ENCODE measurements at regions not wholly inside any gene's neighbourhood (a gene's known extent, or its start where the extent isn't known, plus 50 kb on each side); places are given as distances from the start of the nearest gene placed in this dataset.

DNA sequence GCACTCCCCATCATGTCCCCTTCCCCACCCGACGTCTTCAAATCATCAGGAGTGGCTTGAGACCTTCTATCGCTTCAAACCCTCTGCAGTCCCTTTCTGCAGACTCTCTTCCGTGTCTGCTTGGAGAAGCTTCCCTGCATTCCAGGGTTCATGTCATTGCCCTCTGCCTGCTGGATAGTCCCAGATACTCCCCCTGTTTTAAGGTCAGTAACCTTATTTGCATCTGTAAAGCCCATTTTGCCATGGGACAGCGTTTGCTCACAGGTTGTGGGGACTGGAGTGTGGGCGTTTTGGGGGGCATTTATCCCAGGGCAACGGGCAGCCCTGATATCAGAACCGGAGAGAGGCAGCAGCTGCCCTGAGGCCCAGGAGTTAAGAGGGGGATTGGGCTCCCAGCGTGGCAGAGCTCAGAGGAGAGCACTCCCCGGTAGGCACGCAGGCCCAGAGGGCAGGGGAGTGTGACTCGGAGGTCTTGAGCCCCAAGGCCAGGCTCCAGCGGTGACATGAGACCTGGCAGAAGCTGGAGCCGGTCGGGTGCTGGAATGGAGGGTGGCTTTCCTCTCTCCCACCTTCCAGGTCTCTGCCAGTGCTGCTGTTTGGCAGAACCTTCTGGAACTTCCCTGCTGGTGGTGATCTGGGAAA is 73.8 kb downstream of the RTP5 start:
- no peak for DNase-seq

DNA sequence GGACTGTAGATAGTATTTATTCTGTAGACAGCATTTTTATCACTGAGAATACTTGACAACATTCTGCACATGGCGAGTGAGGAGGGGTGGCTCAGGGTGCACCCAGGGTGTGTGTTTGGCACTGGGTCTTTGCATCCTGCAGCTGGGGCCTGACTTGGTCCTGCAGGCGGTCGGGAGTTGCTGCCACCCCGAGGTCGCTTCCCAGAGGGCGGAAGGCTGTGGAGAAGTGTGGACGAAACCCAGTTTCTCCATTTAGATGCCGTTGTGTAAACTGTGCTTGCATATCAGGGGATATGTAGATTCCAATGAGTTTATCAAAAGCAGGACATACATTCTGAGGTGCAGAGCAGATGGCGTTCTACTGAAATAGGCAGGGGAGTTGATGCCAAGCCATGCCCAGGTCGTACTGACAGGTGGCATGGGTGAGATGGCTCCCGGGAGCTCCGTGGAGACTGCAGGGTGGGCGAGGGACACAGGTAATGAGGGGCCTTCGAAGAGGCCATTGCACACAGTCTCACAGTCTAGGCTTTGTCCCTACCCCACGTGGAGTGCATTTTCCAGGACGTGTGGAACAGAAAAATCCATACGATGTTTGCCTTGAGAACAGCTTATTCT is 74.5 kb downstream of the RTP5 start:
- no peak for DNase-seq

DNA sequence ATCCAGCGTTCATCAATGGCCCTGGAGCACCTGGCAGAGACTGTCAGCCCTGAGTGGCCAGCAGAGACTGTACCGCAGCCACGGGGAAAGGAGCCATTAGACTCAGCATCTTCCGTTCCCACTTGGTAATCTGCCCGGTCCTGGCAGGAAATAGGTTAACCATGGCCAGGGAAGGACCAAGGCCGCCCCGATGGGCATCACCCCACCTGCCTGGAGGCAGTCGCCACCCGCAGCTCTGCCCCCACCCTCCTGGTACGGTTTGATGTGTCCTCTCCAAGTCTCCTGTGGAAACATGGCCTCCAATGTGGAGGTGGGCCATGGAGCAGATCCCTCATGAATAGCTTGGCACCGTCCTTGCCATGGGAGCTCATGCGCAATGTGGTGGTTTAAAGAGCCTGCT is 75.3 kb downstream of the RTP5 start:
- DNase-seq, result no peak

DNA sequence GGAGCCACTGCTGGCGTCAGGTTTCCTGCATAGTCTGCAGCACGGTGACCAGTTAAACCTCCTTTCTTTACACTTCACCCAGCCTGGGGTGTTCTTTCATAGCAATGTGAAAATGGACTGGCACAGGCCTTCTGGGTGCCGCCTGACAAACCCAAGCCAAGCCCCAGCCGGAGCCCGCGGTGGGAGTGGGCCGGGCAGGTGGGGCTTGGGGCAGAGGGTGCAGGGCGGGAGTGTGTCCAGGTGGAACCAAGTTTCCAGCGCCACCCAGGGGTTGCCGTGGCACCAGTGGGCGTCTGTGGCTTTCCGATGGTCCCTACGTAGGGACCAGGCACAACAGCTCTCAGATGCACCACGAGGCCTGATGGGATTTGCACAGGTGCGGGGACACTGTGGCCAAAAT is 75.8 kb downstream of the RTP5 start:
- DNase-seq, result no peak

DNA sequence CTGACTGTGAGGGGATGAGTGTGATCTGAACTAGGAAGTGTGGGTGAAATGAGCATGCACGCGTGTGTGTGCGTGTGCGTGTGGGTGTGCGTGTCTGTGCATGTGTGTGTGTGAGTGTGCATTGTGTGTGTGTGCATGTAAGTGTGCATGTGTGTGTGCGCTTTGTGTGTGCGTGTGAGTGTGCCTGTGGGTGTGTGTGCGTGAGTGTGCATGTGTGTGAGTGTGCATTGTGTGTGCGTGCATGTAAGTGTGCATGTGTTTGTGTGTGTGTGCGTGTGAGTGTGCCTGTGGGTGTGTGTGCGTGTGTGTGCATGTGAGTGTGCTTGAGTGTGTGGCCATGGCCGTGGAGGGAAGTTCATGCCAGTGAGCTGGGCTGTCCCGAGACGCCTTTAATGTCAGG is 76.3 kb downstream of the RTP5 start:
- no peak for DNase-seq

DNA sequence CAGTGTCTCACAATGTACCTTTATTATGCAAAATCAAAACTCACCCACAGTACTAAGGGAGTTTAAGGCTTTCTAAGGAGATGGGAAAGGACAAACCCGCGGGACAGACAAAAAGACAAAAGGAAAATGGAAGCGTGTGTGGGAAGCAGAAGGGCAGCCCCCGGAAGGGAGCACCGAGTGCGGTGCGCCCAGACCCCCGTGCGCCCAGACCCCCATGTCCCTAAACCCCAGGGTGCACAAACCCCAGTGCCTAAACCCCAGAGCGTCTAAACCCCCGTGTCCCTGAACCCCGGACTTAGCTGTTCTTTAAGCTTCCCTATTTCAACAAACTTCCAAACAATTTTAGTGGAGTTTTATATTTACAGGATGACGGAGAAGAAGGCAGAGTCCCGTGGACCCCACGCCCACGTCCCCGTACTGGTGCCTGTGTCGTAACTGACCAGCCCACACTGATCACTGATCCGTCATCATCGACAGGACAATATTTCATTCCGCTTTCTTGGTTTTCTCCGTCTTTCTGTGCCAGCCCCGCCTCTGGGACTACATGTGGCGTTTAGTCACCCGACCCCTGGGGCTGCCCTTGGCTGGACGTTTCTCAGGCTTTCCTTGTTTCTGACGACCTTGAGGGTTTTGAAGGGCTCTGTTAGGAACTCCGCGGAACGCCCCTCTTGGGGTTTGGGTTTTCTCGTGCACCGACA is 76.9 kb downstream of the RTP5 start:
- no peak for DNase-seq

DNA sequence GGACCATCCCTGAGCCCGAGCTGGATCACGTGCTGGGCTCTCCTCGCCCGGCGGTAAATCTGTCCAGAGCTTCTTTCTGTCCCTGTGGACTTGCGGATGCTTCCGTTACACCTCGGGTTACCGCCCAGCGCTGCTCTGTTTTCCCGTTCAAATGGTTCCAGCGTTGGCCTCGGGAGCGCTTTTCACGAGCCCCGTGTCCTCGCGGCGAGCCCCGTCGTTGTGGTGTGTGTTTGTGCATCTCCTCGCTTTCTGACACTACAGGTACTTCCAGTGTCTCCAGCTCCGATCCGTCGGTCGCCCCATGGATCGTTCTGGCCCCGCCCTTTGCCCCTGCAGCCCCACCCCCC is 77.4 kb downstream of the RTP5 start:
- no peak for DNase-seq

DNA sequence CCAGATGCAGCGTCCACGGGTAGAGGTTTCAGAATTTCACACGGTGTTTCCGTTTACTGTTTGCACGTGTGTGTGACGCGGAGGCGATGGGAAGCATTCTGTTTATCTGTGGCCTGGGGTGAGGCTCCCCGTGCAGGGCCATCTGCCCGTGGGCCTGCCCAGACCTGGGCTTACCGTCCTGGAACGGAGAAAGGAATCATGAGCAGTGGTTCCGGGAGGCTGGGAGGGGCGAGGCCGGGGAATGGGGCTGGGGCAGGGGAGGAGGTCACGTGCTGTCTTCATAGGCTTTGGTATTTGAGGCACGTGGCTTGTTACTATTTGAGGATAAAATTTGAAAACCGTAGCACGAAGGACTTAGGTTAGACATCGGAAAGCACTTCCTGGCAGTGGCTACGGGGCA is 77.9 kb downstream of the RTP5 start:
- DNase-seq, result no peak

DNA sequence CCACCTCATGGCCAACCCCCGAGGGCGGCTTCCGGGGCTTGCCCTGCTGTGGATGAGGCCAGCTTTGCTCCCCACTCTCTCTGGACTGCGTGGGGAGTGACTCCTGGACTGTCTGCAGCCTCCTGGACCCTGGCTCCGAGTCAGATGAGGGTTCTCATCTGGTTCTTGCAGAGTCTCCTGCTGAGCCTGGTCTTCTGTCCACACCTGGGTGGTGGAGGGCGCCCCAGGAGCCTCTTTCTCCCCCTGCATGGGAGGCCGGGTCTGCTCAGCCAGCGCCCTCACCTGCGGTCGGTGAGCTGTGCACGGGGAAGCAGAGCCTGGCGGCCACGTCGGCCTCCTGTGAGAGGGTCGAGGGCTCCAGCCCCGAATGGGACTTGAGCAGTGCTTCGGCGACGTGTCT is 78.3 kb downstream of the RTP5 start:
- DNase-seq, result no peak

DNA sequence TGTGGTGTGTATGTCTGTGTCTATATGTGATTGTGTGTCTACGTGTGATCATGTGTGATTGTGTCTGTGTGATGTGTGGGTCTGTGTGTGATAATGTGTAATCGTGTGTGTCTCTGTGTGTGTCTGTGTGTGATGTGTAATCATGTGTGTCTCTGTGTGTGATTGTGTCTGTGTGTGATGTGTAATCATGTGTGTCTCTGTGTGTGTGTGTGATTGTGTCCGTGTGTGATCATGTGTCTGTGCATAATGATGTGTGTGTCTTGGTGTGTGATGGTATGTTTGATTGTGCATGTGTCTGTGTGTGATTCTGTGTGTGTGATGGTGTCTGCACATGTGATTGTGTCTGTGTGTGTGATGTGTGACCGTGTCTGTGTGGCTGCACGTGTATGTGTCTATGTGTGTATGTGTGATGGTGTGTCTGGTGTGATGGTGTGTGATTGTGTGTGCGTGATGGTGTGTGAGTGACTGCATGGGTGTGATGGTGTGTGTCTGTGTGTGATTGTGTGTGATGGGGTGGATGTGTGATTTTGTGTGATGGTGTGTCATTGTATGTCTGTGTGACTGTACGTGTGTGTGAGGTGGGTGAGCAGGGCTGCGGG is 78.9 kb downstream of the RTP5 start:
- DNase-seq, result no peak

DNA sequence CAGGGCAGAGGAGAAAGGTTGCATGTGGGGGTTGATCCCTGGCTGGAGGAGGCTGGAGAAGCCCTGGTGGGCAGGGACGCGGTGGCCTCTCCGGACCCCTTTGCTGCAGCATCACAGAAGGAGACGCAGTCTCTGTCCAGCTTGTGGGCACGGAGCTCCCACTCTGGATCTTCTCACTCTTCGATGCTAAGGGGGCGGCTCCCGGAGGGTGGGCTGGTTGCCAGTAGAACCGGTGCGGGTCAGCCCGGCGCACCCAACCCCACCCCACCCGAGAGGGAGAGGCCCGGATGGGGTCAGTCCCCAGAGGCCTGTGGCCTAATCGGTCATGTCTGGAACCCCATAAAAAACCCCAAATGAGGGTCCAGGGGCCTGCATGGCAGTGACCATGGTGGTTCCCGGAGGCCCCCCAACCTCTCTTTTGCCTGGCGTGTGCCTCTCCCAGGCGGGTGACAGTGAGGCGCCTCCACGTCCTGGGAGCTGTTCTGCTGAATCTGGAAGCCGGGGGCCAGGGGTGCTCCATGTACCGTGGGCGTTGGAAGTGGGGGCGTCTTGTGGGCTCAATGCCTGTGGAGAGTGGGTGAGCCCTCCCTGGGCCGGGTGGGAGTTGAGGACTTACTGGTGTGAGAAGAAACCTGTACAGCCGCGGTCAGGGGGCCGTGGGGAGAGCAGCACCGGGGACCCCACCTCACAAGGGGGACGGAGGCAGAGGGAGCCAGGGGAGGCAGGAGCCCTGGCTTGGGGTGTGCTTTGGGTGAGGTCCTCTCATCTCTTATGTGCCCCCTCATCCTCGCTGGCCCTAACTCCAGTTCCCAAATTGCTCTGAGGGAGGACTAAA is 79.6 kb downstream of the RTP5 start:
- no peak for DNase-seq

DNA sequence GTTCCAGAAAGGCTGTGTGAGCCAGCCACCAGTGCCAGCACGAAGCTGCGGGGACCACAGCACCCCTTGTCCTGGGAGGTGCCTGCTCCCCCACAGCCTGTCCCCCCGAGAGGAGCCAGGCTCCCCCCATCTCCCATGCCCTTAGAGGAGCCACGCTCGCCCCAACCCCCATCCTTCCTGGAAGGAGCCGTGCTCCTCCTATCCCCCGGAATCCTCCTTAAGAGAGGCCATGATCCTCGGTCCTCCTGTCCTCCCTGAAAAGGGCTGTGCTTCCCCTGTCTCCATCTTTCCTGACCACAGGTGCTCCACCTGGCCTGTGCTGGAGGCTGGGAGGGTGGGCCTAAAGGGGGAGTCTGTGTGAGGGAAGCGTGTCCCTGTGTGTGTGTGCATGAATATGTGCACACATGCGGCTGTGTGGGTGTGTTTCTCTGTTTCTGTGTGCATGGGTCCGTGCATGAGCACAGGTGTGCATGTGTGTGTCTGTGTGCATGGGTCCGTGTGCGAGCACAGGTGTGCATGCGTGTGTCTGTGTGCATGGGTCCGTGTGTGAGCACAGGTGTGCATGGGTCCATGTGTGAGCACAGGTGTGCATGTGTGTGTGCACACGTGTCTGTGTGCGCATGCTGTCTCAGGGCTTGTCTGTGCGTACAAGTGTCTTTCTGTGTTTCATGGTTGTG is 80.3 kb downstream of the RTP5 start:
- DNase-seq, result no peak

DNA sequence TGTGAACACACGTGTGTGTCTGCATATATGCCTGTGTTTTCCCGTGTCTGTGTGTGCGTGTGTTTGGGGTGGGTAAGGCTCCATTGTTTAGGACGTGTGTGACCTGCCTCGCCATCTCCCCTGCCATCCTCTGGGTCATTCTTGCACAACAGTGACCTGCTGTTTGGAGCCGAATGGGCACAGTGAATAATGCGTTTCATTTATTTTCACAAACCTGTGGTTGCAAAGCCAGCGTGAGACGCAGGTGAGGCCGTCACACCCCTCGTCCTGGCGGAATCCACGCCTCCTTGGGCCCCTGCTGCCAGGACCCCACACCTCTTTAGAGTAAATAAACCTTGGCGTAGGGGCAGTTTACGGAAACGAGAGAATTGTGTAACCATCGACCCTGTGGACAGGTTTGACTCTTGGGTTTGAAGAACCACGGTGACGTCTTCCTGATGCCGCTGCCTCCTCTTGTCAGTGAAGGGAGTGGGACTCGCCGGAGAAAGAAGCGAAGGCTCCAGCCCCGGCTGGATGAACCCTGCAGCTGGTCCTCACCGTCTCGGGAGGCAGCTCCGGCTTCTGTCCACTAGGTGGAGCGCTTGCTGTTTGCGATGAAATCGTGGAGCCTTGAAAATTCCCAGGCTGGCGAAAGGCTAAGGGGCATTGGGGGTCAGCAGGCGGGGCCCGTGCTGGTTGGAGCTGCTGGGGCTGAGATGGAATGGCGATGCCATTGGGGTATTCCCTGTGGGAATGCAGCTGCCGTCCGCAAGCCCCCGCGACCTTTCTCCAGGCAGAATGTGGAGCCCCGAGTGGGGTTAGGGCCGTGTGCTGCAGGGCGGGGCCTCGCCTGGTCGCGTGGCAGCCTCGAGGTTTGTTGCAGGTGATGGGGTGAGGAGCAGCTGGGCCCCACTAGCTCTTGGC is 81.1 kb downstream of the RTP5 start:
- peak in 4 of 5 experiments; percentile 10 to 44 (median 36) for DNase-seq

DNA sequence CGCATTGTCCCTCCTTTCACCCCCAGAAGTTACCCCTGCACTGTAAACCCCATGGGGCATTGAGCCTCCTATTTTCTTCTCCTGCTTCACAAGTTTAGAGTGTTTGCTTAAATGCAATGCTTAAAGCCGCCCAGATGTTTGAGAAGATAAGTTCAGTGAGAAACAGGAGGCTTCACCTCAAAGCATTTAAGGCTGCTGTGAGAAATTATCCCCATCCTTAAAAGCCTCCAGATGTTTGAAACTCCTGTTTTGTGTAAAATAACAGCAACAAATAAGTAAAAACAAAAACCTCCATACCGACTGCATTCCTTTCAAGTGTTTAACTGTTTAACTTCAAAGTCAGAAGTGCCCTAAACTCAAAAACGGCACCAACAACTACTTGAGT is 81.8 kb downstream of the RTP5 start:
- DNase-seq, result no peak

DNA sequence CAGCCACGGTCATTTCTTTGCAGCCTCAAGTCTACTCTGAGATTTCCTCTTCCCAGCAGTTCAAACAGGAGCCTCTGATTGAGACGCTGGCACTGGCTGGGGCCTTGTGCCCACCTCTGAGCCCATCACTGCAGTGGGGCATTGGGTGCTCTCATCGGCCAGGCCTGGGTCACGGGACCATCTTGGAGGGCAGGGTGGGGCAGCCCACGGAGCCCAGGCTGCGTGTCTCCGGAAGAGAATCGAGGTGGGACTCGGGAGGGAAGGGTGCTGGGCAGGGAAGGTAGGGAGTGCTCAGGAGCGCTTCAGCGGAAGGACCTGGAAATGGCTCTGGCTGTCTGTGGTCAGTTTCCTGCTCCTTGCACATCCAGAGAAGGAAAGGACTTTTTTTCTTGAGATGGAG is 82.4 kb downstream of the RTP5 start:
- DNase-seq, result no peak

DNA sequence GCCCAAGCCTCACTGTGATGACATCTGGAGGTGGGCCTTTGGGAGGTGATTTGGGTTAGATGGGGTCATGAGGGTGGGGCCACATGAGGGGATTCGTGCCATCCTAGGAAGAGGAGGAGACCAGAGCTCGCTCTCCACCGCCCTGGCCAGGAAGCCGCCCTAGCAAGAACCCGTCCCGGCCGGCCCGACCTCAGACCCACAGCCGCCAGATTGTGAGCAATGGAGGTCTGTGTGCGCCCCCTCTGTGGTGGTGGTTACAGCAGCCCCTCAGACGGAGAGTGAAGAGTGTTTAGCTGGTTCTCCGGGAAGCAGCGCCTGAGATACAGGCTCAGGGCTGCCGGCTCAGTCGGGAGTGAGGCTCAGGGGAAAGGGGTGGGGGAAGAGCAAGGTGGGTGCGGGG is 83.3 kb downstream of the RTP5 start:
- DNase-seq, result no peak

DNA sequence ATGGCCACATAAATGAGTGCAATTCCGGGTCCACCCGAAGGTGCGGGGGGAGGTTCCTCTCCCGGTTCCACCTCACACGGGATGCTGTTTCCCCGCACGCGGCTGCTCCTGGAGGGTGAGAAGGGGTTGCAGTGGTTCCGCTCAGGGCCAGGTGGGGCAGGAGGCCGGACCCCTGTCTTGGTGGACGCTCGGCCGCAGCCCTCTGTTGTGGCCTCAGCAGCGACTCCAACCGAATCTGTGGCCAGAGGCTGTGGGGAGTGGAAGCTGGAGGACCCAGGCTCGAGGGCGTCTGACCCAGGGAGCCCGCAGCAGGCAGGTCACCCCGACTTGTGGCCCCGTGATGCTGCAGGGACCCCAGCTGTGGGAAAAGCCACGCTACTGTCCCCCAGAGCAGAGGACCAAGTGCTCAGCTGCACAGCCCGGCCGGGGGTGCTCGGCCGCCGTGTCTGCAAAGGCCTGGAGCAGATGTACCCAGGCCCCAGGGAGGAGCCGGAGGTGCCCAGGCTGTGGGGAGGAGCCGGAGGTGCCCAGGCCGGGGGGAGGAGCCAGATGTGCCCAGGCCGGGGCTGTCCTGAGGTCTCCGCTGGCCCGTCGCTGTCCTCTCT is 83.9 kb downstream of the RTP5 start:
- no peak for DNase-seq

DNA sequence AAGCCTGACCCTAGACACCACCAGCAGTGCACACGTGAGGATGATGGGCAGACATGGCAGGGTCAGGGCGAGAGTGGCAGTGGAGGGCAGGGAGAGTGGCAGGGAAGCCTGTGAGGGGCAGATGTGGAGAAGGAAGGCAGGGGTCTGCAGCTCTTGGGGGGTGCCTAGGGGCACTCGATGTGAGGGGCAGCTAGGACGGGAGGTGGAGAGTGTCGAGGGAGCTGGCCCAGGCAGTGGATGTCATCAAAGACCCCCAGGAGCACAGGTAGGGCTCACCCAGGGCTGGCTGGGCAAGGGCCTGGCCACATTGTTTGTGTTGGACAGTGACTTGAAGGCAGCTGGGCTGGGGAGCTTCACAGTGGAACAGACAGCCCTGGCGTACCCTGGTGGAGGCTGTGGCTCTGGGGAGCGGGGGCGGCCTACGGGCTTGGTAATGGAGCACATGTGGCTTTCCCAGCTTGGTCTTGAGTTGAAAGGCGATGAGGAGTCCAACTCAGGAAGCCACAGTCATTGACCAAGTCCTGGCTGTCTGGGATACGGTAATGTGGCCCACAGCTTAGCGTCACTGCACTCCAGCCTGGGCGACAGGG is 87.1 kb downstream of the RTP5 start:
- DNase-seq, result no peak

DNA sequence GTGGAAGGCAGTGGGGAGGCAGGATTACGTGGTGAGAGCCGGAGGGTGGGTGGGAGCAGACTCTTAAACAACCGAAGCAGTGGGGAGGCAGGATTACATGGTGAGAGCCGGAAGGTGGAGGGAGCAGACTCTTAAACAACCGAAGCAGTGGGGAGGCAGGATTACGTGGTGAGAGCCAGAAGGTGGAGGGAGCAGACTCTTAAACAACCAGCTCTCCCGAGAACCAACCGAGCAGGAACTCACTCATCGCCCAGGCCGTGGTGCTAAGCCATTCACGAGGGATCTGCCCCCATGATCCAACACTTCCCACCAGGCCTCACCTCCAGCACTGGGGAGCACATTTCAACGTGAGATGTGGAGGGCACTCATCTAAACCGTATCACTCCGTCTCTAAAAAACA is 87.7 kb downstream of the RTP5 start:
- no peak for DNase-seq

DNA sequence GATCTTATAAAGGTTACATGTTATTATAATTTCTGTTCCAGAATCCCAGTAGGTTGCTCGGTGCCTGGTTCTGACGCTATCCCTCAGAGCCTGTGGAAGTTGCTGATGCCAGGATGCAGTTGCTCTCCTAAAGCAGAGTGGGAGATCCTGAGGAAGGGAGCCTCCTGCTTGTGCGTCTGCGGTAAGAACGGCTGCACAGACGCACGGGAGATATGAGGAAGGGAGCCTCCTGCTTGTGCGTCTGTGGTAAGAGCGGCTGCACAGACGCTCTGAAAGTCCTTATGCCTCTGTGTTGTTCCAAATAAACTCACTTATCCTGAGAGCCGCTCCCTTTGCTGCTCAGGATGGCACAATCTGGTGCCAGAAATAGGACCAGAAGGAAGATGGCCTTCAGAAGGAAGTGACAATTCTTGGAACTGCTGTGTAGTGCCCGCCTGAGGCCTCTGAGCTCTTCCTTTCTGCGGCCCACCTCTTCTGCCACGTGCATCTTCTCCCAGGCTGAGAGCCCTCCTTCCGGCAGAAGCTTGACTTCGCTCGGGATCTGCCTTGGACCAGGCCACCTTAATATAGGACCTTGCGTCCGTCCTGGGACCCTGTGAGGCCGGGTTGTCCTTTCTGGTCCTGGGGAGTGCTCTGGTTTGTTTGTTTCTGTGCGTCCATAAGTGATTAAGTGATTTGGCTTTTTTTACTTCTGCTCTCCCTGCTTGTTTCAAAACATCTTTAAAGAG is 89.5 kb downstream of the RTP5 start:
- no peak for DNase-seq

All from T-helper 2 cell (primary cell).